ENCODE measurements at regions not wholly inside any gene's neighbourhood (a gene's known extent, or its start where the extent isn't known, plus 50 kb on each side); places are given as distances from the start of the nearest gene placed in this dataset.
A peak's percentile ranks its signal among the peaks of the same experiment; 100 is the strongest.
"Not testable (repeated sequence)": the region's sequence is repeated elsewhere in the genome, so short reads cannot be mapped to it uniquely, and the experiment has no call there.

DNA sequence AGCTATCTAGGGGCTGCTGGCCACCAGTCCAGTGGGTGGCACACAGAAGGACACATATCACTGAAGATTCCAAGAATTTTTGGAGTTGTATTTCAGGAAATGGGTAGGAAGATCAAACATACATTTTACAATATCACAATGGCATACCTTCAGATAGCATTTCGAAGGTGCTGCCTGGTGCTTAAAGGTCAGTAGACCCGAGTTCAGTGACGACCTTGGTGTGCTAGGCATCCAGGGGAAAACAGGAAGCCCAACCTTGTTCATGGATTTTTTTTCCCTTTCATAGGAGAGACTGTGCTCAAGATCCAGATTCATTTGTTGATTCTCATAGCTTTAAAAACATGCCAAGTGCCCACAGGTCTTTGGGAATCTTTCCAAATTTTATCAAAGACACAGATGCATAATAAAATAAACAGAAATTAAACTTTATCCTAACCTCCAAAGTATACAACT is 51.0 kb upstream of the RCBTB2 start:
- DNase-seq (ENCODE audit: low spot score) = no peak

DNA sequence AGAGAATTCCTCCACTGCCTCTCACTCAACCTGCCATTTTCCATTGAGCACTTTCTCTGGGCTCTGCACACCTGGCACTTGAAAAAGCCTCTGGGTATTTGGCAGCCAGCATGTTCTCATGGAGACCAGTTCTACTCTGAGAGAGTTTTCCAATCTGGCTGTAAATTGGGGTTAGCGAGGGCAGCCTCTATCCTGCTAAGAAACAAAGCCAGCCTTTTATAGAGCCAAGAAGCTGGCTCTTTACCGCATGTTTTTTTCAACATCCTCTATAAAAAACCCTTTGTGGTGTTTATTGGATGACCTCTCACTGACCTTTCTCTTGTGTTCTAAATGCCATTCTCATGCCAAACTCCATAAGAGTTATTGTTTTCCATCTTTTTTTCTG is 52.6 kb upstream of the RCBTB2 start:
- DNase-seq (ENCODE audit: low spot score) = no peak

DNA sequence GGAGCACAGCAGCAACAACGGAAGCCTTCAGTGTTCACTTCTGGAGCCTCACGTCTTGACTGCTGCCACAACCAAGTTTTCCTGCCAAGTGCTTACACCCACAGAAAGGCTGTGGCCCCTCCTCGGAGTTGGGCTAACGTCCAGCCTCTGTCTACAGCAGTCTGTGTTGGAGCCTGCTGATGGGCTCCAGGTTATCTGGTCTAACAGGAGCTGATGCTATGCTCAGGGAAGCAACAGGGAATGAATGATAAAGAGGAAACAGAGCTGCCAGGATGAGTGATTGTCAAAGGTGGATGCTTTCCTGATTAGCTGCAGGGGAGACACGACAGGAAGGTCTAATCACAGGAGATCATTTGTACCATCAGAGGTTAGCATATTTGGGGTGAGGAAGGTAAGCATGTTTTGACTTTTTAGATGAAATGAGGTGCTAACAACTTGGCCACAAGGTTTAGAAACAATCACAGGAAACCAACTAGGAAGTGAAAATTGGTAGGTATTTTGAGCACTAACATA is 53.8 kb upstream of the RCBTB2 start:
- DNase-seq (ENCODE audit: low spot score) = no peak

DNA sequence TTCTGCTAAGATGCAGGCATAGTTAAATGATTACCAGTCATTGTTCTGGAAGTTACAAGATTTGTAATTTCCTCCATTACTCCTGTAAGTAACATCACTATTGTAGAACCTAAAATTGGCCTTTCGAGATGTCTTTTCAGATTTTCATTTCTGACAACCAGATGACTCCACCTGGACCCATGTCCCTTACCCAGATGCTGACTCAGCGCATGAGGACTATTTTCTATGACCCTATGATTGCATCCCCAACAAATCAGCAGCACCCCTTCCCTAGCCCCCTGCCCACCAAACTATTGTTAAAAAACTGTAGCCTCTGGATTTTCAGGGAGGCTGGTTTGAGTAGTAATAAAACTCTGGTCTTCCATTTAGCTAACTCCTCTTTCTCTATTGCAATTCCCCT is 55.2 kb upstream of the RCBTB2 start:
- no peak for DNase-seq (ENCODE audit: low spot score)

DNA sequence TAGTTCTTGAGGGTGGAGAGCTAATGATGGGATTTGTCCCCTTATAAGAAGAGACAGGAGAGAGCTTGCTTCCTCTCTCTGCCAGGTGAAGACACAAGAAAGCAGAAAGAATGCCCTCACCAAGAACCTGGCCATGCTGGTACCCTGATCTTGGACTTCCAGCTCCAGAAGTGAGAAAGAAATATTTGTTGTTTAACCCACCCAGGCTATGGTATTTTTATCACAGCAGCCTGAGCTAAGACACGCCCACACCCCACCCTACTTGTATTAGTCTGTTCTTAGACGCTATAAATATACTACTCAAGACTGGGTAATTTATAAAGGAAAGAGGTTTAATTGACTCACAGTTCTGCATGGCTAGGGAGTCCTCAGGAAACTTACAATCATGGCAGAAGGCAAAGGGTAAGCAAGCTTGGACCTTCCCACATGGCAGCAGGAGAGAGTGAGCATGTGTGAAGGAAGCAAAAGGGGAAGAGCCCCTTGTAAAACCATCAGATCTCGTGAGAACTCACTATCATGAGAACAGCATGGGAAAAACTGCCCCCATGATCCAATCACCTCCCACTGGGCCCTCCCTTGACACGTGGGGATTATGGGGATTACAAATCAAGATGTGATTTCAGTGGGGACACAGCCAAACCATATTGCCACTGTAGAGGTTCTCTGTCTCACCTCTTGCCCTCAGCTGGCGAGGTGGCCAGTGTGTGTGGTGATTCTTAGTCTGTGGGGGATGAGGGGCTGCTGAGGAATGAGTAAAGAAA is 57.4 kb upstream of the RCBTB2 start:
- no peak for DNase-seq (ENCODE audit: low spot score)

DNA sequence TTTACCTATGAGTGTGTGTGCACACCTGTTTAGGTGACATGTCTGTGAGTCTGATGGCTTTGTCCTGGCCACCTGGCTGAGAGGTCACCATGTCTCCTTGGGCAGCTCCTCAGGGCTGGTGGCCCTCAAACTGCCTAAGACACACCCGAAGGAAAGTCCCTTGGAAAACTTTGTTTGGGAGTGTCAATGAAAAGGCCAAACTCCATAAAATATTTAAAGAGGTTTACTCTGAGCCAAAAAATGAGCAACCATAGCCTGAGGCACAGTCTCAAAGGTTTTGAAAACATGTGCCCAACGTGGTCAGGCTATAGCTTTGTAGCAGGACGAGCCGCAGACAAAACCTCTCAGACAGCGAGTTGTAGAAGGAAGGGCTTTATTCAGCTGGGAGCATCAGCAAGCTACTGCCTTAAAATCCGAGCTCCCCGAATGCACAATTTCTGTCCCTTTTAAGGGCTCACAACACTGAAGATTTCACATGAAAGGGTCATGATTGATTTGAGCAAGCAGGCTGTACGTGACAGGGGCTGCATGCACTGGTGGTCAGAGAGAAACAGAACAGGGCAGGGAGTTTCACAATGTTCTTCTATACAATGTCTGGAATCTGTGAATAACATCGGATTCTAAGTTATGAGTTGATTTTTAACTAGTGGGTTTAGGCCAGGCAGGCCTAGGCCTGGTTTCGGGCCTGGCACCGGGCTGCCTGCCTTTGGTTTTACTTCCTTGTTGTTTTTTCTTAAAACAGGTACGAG is 58.4 kb upstream of the RCBTB2 start:
- not testable (repeated sequence) for DNase-seq (ENCODE audit: low spot score)

DNA sequence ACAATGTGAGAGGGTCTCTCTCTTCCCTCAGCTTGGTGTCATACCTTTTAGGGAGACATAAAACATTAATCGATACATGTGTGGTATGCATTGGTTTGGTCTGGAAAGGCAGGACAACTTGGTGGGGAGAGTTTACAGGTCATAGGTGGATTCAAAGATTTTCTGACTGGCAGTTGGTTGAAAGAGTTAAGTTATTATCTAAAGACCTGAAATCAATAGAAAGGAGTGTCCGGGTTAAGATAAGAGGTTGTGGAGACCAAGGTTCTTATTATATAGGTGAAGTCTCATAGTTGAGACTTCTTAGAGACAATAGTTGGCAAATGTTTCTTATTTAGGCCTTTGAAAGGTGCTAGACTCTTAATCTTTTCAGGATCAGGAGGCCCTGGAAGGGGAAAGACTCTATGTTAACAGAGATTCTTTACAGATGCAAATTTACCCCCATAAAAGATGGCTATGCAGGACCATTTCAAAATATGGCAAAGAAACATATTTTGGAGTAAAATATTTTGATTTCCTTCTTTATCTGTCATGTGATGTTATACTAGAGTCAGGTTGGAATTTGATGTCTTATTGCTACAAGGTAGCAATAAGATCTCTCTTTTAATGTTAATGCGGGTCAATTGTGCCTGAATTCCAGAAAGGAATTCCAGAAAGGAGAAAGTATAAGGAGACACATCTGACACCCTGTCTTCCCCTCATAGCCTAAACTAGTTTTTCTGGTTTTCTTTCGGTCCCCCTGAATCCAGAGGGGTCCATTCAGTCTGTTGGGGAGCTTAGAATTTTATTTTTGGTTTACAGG is 59.2 kb upstream of the RCBTB2 start:
- no peak for DNase-seq (ENCODE audit: low spot score)

DNA sequence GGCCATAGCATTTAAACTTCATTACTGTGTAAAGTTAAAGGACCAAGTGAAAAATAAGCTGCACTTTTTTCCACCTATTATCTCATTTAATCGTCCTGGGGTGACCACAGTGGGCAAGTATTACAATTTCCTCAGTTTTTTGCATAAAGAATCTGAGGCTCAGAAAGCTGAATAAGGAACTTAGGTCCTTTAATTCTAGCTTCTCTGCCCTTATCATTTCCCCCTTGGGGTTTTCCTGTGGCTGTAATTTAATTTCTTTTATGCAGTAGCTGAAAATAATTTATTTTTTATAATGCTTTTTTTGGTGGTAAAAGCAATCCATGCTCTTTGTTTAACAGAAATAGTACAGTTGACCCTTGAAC is 59.8 kb upstream of the RCBTB2 start:
- DNase-seq (ENCODE audit: low spot score) = no peak

DNA sequence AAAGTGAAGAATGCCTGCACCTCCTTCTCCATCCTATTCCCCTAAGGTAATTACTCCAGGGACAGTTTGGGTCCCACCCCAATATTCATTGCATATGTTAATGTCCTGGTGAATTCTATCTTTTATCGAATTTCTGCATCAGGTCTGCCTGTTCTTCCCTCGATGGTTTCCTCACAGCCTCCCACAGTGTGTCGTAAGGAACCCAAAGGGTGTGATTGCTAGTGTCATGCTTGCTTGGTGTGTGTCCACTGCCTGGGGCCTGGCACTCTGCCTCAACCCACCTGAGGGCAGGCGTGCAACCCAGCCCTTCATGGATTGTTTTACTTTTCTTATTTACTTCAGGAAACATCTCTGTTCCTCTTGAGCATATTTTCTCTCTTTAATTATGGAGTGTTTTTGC is 60.2 kb upstream of the CYSLTR2 start:
- no peak for DNase-seq (ENCODE audit: low spot score)

DNA sequence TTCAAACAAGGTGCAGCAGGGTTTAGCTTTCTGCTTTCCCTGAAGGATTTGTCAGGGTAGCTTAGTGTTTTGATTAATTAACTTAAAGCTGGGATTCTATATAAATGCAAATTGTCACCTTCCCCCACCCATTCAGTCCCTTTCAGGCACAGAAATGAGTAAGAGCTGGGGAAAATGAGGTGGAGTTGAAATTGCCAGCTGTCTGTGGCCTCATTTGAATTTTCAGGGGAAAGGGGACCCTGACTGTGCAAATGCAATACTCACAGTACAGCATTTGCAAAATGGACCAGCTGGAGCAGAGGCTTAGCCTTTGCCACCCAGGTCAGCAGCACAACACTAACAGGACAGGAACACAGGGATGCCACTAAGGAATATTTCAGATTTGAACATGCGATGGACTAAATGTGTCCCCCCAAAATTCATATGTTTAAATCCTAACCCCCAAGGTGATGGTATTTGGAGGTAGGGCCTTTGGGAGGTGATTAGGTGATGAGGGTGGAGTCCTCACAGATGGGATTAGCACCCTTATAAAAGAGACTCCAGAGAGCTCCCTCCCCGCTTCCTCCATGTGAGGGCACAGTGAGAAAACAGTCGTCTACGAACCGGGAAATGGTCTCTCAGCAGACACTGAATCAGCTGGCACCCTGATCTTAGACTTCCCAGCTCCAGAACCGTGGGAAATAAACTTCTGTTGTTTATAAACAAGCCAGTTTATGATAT is 59.5 kb upstream of the CYSLTR2 start:
- DNase-seq (ENCODE audit: low spot score) = no peak

DNA sequence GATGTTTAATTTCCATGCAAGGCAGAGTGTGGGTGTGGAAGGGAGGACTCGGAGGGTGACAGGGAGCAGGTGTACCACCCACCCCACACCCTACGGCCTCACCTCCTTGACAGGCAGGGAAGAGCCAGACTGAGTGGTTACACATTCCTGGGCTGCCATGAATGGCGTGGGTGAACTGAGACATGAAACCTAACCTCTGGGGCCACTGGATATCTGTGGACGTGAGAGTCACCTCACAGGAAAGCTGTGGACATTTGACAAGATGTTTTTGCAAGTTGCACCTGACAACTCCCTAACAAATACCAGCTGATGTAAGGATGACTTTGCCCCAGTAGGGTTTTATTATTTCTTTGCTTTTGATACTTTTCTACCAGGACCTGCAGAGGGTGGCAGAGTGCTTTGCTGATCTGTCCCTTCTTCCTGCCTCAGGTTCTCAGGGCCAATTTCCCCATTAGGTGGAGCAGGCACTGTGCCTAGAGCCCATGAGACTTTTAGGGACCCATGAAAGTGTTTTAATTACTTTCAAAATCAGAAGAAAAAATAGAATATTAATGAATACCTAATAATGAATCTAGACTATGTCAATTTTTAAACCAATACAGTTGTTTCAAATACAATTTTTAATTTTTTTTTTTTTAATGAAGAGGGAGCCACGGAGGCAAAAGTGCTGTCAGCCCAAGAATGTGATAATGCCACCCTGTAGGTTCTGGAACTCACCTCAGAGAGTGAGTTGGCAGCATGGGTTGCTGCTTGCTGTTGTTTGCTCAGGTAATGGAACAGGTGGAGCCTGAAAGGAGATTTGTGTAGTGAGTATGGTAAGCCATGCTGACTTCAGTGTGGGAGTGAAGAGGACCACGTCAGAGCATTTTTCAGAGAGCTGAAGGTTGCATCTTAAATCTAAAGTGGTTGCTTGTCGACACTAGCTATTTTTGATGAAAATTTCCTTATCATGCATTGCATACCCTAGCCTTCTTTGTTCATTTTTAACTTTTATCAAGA is 58.0 kb upstream of the CYSLTR2 start:
- DNase-seq (ENCODE audit: low spot score) = peak; percentile 22

DNA sequence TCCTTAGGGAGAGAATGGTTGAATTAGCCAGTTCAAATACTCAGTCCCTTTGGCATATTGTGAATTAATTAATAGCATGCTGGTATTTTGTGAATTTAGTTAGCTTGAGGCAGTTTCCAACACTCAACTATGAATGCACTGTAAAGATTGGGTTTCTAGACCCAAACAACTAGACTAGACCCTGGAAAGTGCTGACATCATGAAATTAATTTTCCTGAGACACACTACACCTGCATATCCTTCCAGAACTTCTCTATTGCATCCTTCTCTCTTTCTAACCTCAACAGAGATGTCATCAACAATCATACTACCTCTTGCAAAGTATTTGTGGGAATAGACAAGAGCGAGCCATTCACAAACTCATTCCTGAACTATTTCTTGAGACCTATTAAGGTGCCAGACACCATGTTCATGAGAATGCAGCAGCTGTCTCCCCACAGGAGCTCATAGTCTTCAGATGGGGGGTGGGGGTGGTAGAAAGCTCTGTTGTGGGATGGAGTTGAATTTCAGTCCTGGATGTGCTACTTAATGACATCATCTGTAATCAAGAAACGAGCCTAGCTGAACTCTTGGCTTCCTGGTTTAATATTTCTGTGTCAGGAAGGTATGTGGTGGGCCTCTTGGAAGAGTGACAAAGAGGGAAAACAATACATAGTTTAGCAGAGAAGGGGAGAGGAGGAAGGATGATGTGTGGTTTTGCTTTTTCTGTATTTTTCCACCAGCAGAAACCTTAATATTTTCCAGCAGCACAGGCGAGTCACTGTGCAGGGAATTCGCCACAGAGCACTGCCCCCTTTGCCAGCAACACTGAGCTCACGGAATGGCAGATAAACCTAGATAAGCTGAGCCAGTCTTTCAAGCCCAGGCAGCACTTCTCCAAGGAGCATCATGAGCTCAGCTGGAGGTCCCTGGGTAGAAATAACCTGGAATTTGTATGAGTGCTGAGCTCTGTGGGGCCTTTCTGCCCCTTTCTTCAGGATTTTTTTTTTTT is 53.1 kb upstream of the CYSLTR2 start:
- no peak for DNase-seq (ENCODE audit: low spot score)

DNA sequence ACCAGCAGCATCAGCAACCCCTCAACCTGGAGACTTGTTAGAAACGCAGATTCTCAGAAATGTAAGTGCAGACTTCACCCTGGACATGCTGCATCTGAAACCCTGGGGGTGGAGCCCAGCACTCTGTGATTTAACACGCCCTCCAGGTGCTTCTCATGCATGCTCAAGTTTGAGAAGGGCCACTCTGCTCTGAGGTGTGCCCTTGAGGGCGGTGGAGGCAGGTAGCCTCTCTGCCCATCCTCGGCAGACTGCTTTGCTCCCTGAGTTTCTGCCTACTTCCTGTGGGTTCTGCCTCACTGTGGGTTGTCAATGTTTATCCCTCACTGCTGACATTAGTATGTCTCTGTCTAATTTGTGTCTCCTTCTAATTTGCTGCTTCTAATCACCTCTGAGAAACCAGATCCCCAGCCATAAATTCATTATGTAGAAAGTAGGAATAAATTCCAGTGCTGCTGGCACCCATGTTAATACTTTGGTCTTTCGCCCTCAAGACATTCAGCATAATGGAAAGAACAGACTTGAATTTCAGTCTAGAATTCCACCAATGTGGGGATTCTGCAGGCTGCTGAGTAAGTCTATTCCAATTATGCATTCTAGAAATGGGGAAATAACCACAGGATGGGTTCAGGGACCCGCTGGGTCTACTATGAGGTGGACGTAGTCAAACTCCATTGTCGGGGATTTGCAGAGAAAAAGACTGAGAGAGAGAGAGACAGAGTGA is 51.3 kb upstream of the CYSLTR2 start:
- no peak for DNase-seq (ENCODE audit: low spot score)

DNA sequence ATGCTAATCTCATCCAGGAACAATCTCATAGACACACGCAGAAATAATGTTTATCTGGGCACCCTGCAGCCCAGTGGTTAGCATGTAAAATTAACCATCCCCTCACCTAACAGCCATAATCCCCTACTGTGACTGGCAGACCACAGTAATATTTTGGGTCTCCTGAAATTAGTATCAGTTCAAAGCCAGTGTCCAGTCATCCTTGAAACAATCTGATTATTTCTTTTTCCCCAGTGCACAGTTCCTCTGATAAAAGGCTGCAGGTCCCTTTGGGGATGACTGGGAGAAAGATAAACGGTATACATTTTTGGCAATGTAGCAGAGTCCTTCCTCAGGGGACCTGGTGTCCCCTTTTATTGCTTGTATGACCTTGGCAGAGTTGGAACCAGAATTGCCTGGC is 50.4 kb upstream of the CYSLTR2 start:
- no peak for DNase-seq (ENCODE audit: low spot score)

All from hepatic stellate cell (primary cell).